Stimulated activated CD4-positive, alpha-beta T cell treated with anti-CD3 and anti-CD28 coated beads, Interleukin-1b, Interleukin-23, amount 100 ng/mL, for 4 hours (primary cell): ENCODE measurements at regions not wholly inside any gene's neighbourhood (a gene's known extent, or its start where the extent isn't known, plus 50 kb on each side); places are given as distances from the start of the nearest gene placed in this dataset.

ENCODE experiments used
- DNase-seq, 2 donors: peaks; one replicate each; pipeline ENCODE4 v3.0.0-alpha.2; 2020; ENCODE audit warnings: low read depth in 2 of 2

DNA sequence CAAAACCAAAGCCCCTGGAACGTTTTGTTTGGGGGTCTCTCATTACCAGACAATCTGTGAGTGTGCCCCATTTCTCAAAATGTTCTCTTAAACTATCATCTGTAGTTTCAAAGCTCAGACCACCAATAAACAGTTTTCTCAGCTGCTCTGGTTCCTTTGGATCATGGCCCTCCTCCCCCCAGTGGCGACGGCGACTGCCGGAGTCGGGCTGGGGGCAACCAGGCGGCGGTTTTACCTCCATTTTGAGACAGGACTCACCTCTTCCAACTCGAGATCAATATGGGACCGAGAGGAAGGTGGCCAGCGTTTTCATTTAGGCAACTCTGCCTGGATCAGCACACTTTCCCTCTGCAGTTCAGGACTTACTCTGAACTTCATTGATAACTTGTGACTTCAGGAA lies 141.5 kb upstream of the ZNF32 start:
- no peak for DNase-seq

DNA sequence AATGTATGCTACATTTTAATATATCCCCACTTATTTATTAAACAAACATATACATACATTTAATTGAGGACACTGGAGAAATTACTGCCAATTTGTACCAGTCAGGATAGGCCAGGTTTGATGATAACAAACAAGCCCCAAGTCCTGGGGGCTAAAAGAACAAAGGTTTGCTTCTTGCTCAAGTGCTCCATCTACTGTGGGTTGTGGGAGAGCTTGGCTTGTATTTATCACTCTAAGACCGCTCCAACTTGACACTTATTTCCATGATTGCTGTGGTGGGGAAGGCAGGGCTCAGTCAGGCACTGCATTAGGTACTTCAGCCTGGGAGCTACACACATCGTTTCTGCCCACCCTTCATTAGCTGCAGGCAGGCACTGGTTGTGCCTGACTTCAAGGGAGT lies 136.6 kb upstream of the ZNF32 start:
- no peak for DNase-seq

DNA sequence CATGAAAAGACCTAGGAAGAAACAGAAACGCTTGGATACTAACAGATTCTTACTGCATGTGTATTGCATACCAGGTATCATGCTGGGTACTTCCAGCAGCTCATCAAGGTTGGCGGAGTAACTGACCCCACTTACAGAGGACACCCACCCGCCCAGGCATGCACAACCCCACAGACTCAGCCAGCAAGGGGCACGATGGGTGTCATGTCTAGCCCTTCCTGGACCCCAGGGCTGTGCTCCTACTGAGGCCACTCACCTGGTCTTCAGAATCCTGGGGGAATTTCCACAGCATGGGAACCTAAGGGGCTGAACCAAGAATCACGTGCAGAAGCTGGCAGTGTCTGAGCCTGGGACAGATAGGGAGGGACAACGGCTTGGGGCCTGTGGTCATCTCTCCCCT lies 134.1 kb upstream of the ZNF32 start:
- no peak for DNase-seq

DNA sequence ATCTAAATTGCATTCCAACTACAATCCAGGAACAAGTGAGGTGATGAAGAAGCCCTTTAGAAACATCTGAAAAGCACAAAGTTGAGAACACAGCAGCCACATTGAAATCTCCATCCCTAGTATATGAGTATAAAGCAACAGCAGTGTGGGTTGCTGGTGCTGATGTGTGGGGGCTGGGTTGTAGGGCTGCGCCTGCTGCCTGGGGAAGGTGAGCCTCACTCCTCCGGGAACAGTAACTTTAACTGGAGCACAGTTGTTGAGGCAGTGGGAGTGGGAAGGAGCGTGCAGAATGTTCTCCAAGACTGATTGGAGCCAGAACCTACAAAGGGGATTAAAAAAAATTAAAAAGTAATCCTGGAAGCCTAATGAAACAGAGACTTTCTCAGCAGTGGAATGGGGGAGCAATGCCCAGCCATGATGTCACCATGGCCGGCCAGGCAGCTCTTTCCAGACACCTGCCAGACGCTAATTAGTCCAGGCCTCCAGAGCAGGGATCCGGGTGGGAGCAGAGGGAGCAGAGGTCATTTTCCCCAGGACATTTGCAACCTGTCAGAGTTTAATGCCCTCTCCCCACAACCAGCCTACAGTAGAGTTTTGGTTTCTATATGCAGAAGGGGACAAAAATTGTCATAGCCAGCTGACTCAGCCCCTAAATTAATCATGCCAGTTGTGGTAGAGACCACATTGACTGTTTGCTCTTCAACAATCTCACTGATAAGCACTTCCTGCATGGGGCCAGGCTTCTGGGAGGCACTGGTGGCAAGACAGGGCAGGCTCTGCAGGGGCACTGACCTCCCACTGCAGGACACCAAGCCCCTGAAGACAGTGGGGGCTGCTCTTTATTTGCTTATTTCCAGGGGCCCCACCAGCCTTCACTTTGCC lies 133.0 kb upstream of the ZNF32 start:
- no peak for DNase-seq

DNA sequence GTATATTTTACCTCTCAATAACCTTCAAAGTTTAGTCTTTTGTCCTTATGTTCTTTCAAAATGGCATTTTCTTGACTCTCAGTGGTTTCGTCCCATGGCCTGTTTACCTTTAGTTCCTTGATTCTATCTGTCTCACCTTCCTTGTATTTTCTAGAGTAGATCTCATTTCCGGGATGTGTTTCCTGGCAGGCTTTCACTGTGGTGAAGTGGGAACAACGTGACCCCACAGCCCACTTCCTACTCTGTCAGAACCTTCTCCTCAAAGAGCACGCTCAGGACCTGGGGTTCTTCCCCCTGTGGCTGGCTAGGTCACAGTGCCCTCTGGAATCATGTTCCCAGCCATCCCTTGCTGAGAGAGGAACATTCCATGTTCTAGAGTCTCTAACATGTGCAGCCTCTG lies 129.9 kb upstream of the ZNF32 start:
- no peak for DNase-seq

DNA sequence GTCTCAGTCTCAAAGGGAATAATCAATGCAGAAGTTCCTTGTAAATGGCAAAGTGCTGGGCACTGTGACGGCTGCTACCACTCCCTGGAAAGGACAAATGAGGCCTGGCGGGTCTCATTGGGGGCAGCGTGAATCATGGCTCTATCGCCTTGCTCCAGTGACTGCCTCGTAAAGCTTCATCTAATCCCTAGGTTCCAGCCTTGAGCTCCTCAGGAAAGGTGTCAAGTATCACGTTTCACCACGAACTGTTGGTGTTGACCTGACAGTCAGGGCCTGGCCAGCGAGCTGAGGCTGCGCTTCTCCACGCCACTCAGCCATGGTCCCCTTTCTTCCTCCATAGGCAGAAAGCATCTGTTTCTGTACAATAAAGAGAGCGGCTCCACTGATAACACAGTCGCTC lies 126.7 kb upstream of the ZNF32 start:
- DNase-seq = no peak

DNA sequence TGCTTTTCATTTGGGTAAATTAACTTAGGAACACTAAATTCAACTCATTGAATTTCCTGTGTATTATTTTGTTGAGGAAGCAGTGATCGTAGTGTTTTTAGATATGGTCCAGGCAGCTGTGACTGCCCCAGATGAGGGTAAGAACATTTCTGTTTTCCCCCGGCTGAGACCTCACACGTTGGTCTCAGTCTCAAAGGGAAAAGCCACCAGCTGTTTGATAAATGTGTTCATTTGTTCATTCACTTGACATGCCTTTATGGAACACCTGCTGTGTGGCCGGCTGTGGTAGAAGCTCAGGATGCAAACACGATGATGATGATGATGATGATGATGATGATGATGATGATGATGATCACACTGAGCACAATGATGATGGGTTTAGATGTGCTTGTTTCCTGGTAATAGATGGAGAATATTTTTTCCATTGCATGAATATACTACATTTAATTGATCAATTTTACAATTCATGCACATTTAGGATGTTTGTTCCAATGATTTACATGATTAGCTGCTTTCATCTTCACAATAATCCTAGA lies 125.6 kb upstream of the ZNF32 start:
- DNase-seq = no peak

DNA sequence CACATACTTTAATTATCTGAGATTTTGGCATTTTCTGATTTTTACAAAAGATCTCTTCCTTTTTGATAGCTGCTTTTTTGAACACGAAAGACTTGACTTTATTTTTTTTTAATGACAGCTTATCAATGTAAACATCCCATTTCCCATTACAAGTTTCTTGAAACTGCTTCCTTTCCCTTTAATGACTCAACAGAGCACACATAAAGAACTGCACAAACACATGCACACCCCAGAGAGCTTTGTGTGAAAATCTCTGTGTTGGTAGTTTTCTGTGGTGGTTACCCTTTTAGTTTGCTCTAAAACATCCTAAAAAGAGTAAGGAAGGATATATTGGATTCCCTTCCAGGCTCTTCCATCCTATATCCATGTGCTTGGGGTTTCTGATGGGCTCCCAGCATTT lies 125.1 kb upstream of the ZNF32 start:
- DNase-seq = no peak

DNA sequence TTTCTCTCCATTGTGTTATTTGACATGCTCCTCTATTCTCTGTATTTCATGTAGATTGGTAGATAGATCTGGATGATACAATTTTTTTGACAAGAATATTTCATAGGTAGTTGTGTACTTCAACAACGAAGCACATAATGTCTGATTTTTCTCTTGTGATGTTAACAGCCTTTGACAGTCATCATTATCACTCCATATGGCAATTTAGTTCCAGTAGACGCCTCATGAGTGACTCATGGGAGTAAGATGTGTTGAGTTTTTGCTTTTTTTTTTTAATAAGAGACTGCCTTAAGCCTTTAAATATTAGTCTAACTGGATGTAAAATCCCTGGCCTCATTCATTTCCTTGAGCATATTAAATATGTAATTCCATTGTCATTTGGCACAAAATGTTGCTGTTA lies 123.5 kb upstream of the ZNF32 start:
- DNase-seq = no peak

DNA sequence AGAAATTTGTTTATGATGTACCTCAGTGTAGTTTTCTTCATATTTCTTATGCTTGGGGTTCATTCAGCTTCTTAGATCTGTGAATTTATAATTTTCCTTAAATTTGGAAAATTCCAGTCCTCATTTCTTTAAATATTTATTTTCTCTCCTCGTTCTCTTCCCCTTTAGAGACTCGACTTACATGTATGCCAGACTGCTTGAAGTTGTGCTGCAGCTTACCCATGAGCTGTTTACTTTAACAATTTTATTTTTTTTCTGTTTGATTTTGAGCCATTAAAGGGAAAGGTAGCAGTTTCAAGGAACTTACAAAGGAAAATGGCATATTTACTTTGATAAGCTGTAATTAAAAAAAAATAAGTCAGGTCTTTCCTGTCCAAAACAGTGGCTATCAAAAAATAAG lies 123.0 kb upstream of the ZNF32 start:
- no peak for DNase-seq

DNA sequence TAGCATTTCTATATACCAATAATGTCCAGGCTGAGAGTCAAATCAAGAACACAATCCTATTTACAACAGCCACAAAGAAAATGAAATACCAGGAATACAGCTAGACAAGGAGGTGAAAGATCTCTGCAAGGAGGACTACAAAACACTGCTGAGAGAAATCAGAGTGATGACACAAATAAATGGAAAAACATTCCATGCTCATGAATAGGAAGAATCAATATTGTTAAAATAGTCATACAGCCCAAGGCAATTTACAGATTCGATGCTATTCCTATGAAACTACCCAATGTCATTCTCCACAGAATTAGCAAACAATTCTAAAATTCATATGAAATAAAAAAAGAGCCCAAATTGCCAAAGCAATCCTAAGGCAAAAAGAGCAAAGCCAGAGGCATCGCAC lies 116.8 kb upstream of the ZNF32 start:
- DNase-seq = no peak

DNA sequence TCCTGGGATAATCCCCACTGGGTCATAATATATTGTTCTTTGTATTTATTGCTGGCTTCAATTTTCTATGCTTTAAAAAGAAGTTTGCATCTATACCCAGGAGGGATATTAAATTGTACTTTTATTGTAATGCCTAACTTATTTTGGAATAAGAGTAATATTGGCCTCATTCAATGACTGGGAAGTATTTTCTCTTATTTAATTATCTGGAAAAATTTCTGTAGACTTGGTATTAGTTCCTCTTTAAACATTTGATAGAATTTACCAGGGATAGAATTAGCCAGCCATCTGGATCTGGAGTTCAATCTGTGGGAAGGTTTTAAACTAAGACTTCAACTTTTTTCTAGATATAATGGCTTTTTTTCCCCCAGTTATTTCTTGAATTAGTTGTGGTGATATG lies 115.2 kb upstream of the ZNF32 start:
- no peak for DNase-seq

DNA sequence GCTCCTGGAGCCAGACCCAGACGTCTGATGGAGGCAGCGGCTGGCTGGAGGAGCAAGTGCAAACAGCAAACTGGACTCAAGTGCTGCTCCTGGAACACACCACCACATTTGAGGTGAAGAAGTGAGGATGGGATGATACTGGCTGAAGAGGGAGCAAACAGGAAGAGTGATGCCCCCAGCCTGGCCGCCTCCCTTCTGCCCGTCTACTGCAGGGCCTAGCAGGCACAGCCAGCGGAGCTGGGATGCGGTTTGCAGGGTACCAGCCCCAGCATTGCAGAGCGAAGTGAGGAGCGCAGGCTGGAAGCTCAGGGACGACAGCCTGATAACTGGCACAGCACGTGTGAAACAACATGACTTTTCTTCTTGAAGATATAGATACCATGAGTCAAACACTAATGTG lies 111.8 kb upstream of the ZNF32 start:
- DNase-seq = no peak

DNA sequence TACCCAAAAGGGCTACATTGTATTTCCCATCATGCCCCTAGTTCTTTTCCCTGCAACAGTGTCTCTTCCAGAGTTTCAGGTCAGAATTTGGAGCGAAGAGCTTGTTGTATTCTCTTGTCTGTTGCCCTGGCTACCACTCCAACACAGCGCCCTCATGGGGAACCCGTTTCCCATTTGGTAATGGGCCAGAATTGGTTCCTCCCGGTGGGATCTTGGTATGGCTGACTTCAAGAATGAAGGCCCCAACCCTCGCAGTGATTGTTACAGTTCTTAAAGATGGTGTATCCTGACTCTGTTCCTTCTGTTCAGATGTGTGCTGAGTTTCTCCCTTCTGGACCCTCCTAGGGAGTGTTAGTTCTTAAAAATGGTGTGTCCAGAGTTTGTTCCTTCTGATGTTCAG lies 110.5 kb upstream of the ZNF32 start:
- no peak for DNase-seq

DNA sequence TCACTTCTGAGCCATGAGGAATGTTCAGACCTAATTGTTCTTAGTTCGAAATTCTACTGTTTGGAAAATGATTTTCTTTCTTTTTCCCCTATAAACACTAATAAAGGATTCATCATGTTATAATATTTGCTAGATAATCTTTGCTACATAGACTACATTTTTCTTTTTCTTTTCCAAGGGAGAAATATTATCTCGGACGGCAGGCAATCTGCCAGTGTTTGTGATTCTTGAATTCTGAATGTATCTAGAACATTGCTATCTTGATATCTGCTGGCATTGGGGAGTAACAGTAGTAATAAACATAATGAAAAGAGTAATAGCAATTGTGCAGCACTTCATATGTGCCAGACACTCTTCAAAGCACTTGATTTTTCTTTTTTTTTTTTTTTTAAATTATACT lies 107.7 kb upstream of the ZNF32 start:
- DNase-seq = no peak

DNA sequence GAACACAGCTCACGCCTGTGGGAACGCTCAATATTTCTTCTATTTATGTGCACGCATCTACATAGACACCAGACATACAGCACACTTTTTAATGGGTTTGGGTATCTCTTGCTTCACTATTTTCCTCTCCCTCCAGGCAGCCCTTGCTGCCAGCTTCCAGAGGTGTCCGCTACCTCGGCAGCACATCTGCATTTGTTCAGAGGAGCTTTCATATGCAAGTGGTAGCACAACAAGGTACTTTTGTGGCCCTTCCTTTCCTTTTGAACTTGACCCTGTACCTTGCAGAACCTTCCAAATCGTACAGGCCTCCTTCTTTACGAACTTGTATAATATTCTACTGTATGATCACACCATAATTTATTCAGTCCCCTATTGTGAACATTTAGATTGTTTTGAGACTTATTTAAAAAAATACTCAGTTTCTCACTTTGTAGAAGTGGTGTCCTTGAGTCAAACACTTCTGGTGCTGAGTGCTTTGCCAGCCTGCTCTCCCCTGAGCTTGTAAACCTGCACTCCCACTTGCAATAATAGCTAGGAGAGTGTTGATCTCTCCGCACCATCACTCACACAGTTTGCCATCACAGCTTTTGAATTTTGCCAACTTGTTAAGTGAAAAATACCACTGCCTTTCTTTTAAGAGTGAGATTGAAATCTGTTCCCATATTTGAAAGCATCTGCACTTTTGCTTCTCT lies 106.0 kb upstream of the ZNF32 start:
- no peak for DNase-seq

DNA sequence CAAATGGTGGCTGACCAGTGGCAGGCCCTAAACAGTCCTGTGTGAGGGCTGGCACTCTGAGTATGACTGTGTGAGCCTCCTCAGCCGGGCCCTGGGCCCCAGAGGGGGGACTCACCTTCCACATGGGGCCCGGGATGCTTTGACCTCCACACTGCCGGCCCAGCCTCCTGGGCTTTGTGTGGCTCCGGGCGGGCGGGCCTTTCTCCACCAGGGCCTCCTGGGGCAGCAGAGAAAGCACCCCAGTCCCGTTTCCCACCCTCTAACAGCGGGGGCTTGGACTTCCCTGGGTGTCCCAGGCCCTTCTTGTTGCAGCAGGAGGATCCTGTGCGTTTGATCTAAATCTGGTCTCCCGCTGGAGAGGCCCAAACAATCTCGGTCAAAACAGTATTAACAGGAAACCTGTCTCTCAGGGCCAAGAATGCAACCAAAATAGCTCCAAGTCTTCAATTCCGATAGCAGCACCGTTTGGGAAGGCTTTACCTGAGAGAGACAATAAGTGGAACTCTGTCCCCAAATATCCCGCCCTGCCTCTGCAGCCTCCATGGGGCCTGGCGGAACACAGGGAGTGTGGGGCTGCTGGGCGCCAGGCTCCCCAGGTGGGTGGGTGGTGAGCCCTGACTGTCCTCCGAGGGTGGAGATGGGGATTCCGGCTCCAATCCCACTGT lies 104.8 kb upstream of the ZNF32 start:
- no peak for DNase-seq

DNA sequence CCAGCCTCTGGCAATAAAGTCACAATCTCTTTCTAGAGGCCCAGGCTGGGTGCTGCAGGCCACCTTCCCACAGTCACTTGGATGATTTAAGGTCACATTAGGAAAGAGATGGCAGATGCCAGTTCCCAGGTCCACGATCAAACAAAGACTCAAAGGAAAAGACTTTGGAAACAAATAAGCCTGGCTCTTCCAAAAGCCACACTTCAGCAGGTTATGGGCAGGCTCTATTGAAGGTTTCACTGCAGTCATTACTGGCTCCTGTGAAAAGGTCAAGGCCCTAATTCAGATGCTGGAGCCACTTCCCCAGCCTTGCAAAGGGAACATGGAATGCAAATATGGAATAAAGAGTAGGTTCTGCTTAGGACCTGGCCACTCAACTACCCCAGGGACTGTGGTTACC lies 104.0 kb upstream of the ZNF32 start:
- DNase-seq = no peak

DNA sequence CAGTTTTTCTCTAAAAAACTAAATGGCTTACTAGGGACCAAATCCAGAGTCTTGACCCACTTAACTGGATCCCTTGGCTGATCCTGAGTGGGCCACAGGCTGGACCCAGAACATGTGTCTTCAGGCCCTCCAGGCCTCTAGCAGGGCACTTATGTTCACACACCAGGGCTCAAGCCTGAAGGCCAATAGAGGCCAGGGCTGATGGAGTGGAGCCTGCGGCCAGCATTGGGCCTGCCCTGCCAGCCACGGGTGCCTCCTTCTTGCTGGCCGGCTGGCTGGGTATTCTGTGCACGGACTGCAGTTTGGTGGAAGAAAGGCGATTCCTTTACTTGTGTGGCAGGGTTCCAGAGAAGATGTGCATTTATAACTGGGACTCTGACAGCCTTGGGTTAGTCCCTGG lies 103.0 kb upstream of the ZNF32 start:
- DNase-seq = no peak

DNA sequence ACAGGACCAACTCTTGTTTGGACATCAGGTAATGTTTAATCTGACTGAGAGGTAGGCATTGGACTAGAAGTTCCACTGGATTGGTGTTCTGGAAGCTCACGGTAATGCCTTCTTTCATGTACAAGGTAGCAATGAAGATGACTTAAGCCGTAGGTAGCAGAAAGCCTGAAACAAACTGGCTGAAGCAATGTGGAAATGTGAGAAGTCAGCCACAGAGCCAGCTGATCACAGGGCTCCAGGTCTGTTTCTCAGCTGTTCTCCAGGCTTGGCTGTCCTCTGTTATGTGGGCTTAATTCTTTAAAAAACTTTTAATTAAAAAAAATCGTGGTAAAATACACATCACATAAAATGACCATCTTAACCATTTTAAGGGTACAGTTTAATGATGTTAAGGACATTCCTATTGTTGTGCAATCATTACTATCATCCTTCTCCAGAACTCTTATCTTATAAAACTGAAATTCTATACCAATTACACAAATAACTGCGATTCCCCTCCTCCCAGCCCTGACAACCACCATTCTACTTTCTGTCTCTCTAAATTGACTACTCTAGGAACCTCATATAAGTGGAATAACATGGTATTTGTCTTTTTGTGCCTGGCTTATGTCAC lies 101.4 kb upstream of the ZNF32 start:
- no peak for DNase-seq

DNA sequence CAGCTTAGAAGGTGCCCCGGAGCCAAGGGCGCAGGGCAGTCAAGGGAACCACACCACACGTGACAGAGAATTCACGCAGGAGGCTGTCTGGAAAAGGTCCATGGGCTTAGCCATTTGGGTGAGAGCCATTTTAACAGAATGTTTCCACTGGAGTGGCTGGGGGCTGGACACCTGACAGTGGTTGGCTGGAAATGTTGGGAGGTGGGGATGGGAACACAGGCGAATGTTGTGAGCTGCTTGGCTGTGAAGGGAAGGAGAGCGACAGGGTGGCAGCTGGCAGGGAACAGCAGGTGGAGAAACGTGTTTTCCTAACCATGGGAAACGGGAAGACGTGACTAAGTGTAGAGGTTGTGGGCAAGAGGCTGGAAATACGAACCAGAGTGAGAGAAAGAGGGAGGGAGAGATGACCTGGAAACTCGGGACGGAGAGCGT lies 100.5 kb upstream of the ZNF32 start:
- no peak for DNase-seq

DNA sequence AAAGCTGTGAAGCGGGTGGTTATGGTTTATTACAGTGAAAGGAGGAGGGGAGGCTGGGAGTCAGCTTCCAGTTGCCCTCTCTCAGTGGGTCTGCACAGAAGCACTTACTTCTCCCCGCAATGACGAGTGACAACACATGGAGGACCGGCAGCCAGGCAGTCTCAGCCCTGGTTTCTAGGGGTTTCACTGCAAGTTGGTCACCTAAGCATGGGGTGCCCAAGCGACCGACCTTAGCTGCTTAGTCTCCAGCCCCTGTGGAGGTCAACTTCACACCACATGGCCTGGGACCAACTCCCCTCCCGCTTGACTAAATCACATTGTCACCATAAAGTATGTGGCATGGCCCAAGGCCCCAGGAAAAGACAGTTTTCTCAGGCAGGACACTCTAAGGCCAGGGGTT lies 99.9 kb upstream of the ZNF32 start:
- no peak for DNase-seq
